Stimulated activated naive CD8-positive, alpha-beta T cell treated with anti-CD3 and anti-CD28 coated beads, Interleukin-15, Interleukin-2, amounts not matched to agents 100 U/mL and 50 U/mL, for 24 hours (primary cell): ENCODE measurements at regions not wholly inside any gene's neighbourhood (a gene's known extent, or its start where the extent isn't known, plus 50 kb on each side); places are given as distances from the start of the nearest gene placed in this dataset.

ENCODE experiments used
- ATAC-seq: fragments of 150-1000 bp; cut with Tn5 transposase; one replicate; pipeline ENCODE4 v1.10.0; 2021
- DNase-seq: peaks from one replicate; pipeline ENCODE4 v3.0.0; 2021

- ATAC-seq (no peak), DNase-seq (no peak)
Observed at GRCh38 chr11:128407962-128408361, 179.4 kb downstream of the ETS1 start.

- ATAC-seq (no peak), DNase-seq (no peak)
Observed at GRCh38 chr11:128405714-128406662, 181.4 kb downstream of the ETS1 start.

- DNase-seq (no peak), ATAC-seq (no peak)
Observed at GRCh38 chr11:128405112-128405511, 182.2 kb downstream of the ETS1 start.

- ATAC-seq (no peak), DNase-seq (no peak)
Observed at GRCh38 chr11:128404437-128404836, 182.9 kb downstream of the ETS1 start.

GRCh38 chr11:128400382-128401203, 186.8 kb downstream of the ETS1 start:
- no peak for DNase-seq
- ATAC-seq, result no peak

- ATAC-seq, result peak; percentile 51
- DNase-seq, result no peak
Observed at GRCh38 chr11:128399251-128400121, 187.9 kb downstream of the ETS1 start.

GRCh38 chr11:128398517-128399250, 188.7 kb downstream of the ETS1 start:
- ATAC-seq (no peak), DNase-seq (no peak)

- no peak for DNase-seq
- ATAC-seq, result peak; percentile 50
Observed at GRCh38 chr11:128397362-128397761, 190.0 kb downstream of the ETS1 start.

GRCh38 chr11:128394431-128395089, 192.8 kb downstream of the ETS1 start:
- no peak for ATAC-seq
- peak; percentile 15 for DNase-seq

GRCh38 chr11:128392259-128392658, 195.1 kb downstream of the ETS1 start:
- ATAC-seq (no peak), DNase-seq (no peak)

GRCh38 chr11:128391811-128392210, 195.5 kb downstream of the ETS1 start:
- ATAC-seq (no peak), DNase-seq (no peak)

- ATAC-seq (no peak), DNase-seq (no peak)
Observed at GRCh38 chr11:128390246-128390645, 197.1 kb downstream of the ETS1 start.

- DNase-seq (no peak), ATAC-seq (no peak)
Observed at GRCh38 chr11:128389461-128389976, 197.8 kb downstream of the ETS1 start.

GRCh38 chr11:128388206-128388815, 199.0 kb downstream of the ETS1 start:
- DNase-seq (no peak), ATAC-seq (no peak)

GRCh38 chr11:128379587-128380580, 207.5 kb downstream of the ETS1 start:
- DNase-seq, result peak; percentile 18
- ATAC-seq, result peak; percentile 99

- DNase-seq, result no peak
- no peak for ATAC-seq
Observed at GRCh38 chr11:128375961-128376360, 211.4 kb downstream of the ETS1 start.

GRCh38 chr11:128374026-128374425, 213.3 kb downstream of the ETS1 start:
- ATAC-seq, result no peak
- DNase-seq, result no peak

GRCh38 chr11:128372977-128373376, 214.4 kb downstream of the ETS1 start:
- DNase-seq (no peak), ATAC-seq (no peak)

- ATAC-seq (peak; percentile 23), DNase-seq (no peak)
Observed at GRCh38 chr11:128367573-128367972, 219.8 kb downstream of the ETS1 start.
